HG03280 (cell line): ENCODE measurements at regions not wholly inside any gene's neighbourhood (a gene's known extent, or its start where the extent isn't known, plus 50 kb on each side); places are given as distances from the start of the nearest gene placed in this dataset.
"Not testable (repeated sequence)": the region's sequence is repeated elsewhere in the genome, so short reads cannot be mapped to it uniquely, and the experiment has no call there.

Source experiments
- ATAC-seq: cut with Tn5 transposase; IDR thresholded peaks from one replicate; pipeline ENCODE4 v1.9.1; 2021; ENCODE audit warnings: mild to moderate bottlenecking, moderate library complexity; ENCODE audit not compliant: unreplicated experiment

- ATAC-seq = no peak
Observed at GRCh38 chr18:47682876-47683275, 247.6 kb downstream of the SMAD2 start.

- no peak for ATAC-seq
Observed at GRCh38 chr18:47680488-47680887, 250.0 kb downstream of the SMAD2 start.

GRCh38 chr18:47679864-47680263 is 250.6 kb downstream of the SMAD2 start:
- no peak for ATAC-seq

- no peak for ATAC-seq
Observed at GRCh38 chr18:47677952-47678351, 252.5 kb downstream of the SMAD2 start.

- no peak for ATAC-seq
Observed at GRCh38 chr18:47669815-47670214, 260.6 kb downstream of the SMAD2 start.

- ATAC-seq = no peak
Observed at GRCh38 chr18:47658498-47658897, 272.0 kb downstream of the SMAD2 start.

- no peak for ATAC-seq
Observed at GRCh38 chr18:47654988-47655387, 275.5 kb downstream of the SMAD2 start.

- no peak for ATAC-seq
Observed at GRCh38 chr18:47644896-47645295, 285.6 kb downstream of the SMAD2 start.

- ATAC-seq = not testable (repeated sequence)
Observed at GRCh38 chr18:47637551-47637950, 292.9 kb downstream of the SMAD2 start.

- ATAC-seq = no peak
Observed at GRCh38 chr18:47635416-47635815, 295.0 kb downstream of the SMAD2 start.

- ATAC-seq = no peak
Observed at GRCh38 chr18:47632970-47633635, 297.4 kb downstream of the SMAD2 start.

- no peak for ATAC-seq
Observed at GRCh38 chr18:47628893-47629292, 301.6 kb downstream of the SMAD2 start.

- no peak for ATAC-seq
Observed at GRCh38 chr18:47628240-47628781, 302.1 kb downstream of the SMAD2 start.

GRCh38 chr18:47627030-47627429 is 303.4 kb downstream of the SMAD2 start:
- no peak for ATAC-seq

- no peak for ATAC-seq
Observed at GRCh38 chr18:47619771-47620448, 310.5 kb downstream of the SMAD2 start.

- ATAC-seq = no peak
Observed at GRCh38 chr18:47618758-47619157, 311.7 kb downstream of the SMAD2 start.

GRCh38 chr18:47615043-47615442 is 315.4 kb downstream of the SMAD2 start:
- no peak for ATAC-seq

GRCh38 chr18:47613929-47614328 is 316.5 kb downstream of the SMAD2 start:
- no peak for ATAC-seq

- no peak for ATAC-seq
Observed at GRCh38 chr18:47611649-47612048, 318.8 kb downstream of the SMAD2 start.

GRCh38 chr18:47606526-47606925 is 323.9 kb downstream of the SMAD2 start:
- no peak for ATAC-seq

- ATAC-seq = no peak
Observed at GRCh38 chr18:47605093-47605492, 325.4 kb downstream of the SMAD2 start.

- ATAC-seq = no peak
Observed at GRCh38 chr18:47604021-47604420, 326.4 kb downstream of the SMAD2 start.
